Tibial artery (tissue), 4 donors: ENCODE measurements at regions not wholly inside any gene's neighbourhood (a gene's known extent, or its start where the extent isn't known, plus 50 kb on each side); places are given as distances from the start of the nearest gene placed in this dataset.
"Not testable (repeated sequence)": the region's sequence is repeated elsewhere in the genome, so short reads cannot be mapped to it uniquely, and the experiment has no call there.

Experiments used
- DNase-seq, 2 donors: peaks; one replicate each; pipeline ENCODE4 v3.0.0-alpha.2; 2019
- H3K27ac ChIP-seq, 2 donors: fragments of 200-600 bp; sonication (generic) in 1 of 2; 1 replicate in 1 of 2; 2 replicates in 1 of 2; pipeline ENCODE4 v1.5.1; 2018 to 2019; ENCODE audit warnings: mild to moderate bottlenecking in 1 of 2
- H3K27me3 ChIP-seq, 2 donors: fragments of 200-600 bp; sonication (generic) in 1 of 2; one replicate each; pipeline versions ENCODE4 v1.5.1 to v1.6.0; 2016 to 2019
- H3K36me3 ChIP-seq, 3 donors: fragments of 200-600 bp; sonication (generic) in 2 of 3; one replicate each; pipeline ENCODE4 v1.5.1; 2016 to 2019; ENCODE audit warnings: mild to moderate bottlenecking in 2 of 3
- H3K4me1 ChIP-seq, 4 donors: fragments of 200-600 bp; sonication (generic) in 2 of 4; 1 replicate in 3 of 4; 2 replicates in 1 of 4; pipeline ENCODE4 v1.5.1; 2016 to 2019
- H3K4me3 ChIP-seq, 2 donors: fragments of 200-600 bp; sonication (generic) in 1 of 2; 1 replicate in 1 of 2; 2 replicates in 1 of 2; pipeline ENCODE4 v1.5.1; 2018 to 2019; ENCODE audit warnings: mild to moderate bottlenecking in 2 of 2
- H3K9me3 ChIP-seq, 3 donors: fragments of 200-600 bp; sonication (generic) in 1 of 3; one replicate each; pipeline ENCODE4 v1.5.1; 2016 to 2019
- intact Hi-C: fragments of 100-400 bp; cut with DNase I; formaldehyde crosslinking; loops from one replicate; pipeline ENCODE4 v1.15.0; 2023; ENCODE audit warnings: low total_unique reads
- TF ChIP-seq, protein P1 (sequence below), 2 experiments: fragments of 200-600 bp in 1 of 2; fragments of 450-650 bp in 1 of 2; IDR thresholded peaks; one replicate each; pipeline ENCODE4 v1.5.1; 2017 to 2019; ENCODE audit warnings: antibody characterized with exemption in 2 of 2, mild to moderate bottlenecking in 1 of 2, moderate library complexity in 1 of 2

DNA sequence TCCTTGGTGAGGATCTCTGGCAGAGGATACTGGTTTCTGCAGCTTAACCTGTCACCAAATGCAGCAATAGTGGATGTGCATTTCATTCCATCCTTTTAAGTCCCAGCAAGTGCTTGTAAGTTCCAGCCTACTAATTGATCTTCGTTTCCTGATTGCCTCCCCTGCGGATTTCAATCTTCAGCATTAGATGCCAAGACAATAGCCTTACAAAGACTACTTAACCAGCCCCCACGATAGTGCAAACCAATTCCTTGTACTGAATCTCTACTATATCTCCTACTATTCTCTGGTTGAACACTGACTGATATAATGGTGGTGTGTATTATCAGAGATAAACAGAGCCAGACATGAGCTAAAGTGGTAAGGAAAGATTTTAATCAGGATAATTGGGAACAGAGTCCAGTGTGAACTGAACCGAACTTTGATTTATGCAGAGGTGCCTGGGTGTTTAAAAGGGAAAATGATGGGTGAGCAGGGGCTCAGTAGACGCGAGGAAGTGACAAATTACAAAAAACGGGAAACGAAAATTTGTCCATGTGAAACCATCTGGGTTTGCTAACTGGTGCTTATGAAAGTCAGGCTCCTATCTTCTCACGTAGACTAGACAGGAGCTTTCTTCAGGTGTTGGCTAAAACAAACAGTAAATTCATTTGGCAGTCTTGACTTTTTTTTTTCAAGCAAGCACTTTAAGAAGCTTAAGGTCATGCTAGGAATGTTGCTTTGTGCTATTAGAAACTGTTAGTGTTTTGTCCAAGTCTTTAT is 106.9 kb upstream of the ST8SIA4 start:
- H3K36me3 ChIP-seq = no peaks in the 10 kb centered on the region
- H3K4me1 ChIP-seq = no peaks in the 10 kb centered on the region
- H3K27ac ChIP-seq = no peak overlapping the region
- intact Hi-C loops = no loop called here
- no peak overlapping the region for H3K4me3 ChIP-seq
- H3K27me3 ChIP-seq = no peaks in the 10 kb centered on the region
- no peak for DNase-seq
- no peaks in the 10 kb centered on the region for H3K9me3 ChIP-seq
- TF ChIP-seq, protein P1, sequence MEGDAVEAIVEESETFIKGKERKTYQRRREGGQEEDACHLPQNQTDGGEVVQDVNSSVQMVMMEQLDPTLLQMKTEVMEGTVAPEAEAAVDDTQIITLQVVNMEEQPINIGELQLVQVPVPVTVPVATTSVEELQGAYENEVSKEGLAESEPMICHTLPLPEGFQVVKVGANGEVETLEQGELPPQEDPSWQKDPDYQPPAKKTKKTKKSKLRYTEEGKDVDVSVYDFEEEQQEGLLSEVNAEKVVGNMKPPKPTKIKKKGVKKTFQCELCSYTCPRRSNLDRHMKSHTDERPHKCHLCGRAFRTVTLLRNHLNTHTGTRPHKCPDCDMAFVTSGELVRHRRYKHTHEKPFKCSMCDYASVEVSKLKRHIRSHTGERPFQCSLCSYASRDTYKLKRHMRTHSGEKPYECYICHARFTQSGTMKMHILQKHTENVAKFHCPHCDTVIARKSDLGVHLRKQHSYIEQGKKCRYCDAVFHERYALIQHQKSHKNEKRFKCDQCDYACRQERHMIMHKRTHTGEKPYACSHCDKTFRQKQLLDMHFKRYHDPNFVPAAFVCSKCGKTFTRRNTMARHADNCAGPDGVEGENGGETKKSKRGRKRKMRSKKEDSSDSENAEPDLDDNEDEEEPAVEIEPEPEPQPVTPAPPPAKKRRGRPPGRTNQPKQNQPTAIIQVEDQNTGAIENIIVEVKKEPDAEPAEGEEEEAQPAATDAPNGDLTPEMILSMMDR (IDR thresholded peaks at IDR 0.05) = no peak

DNA sequence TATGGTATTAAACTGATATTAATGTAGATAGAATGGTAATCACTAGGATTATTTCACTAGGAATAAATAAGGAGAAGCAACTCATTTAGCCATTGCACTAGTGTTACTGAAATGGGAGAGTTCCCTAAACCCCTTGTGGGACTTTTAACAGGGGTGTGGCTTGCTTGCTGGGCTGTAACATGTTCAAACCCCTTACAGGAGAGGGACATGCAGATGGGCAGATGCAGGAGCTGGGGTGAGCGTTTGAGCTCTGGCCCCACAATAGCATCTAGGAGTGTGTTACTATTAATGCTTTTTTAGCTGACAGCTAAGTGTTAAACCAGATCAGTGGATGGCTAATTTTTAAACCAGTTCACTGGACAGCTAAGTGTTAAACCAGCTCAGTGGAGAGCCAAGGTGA is 89.3 kb upstream of the ST8SIA4 start:
- no peaks in the 10 kb centered on the region for H3K27me3 ChIP-seq
- TF ChIP-seq, protein P1 (IDR thresholded peaks at IDR 0.05) = no peak
- H3K9me3 ChIP-seq = peaks cover 0 to 3% (median 0%) of the 10 kb centered on the region in 3 donors
- no peak overlapping the region for H3K4me3 ChIP-seq
- no peaks in the 10 kb centered on the region for H3K4me1 ChIP-seq
- DNase-seq = no peak
- no peaks in the 10 kb centered on the region for H3K36me3 ChIP-seq
- intact Hi-C loops = no loop called here
- no peak overlapping the region for H3K27ac ChIP-seq

DNA sequence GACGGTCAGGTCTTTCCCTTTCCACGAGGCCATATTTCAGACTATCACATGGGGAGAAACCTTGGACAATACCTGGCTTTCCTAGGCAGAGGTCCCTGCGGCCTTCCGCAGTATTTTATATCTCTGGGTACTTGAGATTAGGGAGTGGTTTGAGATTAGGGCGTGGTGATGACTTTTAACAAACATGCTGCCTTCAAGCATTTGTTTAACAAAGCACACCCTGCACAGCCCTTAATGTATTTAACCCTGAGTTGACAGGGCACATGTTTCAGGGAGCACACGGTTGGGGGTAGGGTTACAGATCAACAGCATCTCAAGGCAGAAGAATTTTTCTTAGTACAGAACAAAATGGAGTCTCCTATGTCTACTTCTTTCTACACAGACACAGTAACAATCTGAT is 80.5 kb upstream of the ST8SIA4 start:
- H3K9me3 ChIP-seq, H3K27ac ChIP-seq, H3K4me3 ChIP-seq, H3K4me1 ChIP-seq, intact Hi-C loops, H3K36me3 ChIP-seq, DNase-seq, H3K27me3 ChIP-seq: not testable (repeated sequence)

DNA sequence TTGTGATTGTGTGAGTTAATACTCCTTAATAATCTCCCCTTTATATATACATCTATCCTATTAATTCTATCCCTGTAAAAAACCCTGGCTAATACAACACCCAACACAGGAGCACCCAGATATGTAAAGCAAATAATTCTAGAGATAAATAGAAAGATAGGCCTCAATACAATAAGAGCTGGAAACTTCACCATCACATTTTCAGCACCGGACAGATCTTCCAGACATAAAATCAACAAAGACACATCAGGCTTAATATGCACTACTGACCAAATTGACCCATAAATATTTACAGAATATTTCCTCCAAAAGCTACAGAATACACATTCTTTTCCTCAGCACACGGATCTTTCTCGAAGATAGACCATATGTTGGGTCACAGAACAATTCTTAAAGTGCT is 71.0 kb upstream of the ST8SIA4 start:
- intact Hi-C loops = no loop called here
- Histone ChIP-seq H3K36me3 (no peaks in the 10 kb centered on the region), H3K4me3 (no peak overlapping the region), H3K27ac (no peak overlapping the region), H3K4me1 (no peaks in the 10 kb centered on the region), H3K27me3 (no peaks in the 10 kb centered on the region), H3K9me3 (no peaks in the 10 kb centered on the region)
- no peak for DNase-seq
- TF ChIP-seq, protein P1 (IDR thresholded peaks at IDR 0.05) = no peak

DNA sequence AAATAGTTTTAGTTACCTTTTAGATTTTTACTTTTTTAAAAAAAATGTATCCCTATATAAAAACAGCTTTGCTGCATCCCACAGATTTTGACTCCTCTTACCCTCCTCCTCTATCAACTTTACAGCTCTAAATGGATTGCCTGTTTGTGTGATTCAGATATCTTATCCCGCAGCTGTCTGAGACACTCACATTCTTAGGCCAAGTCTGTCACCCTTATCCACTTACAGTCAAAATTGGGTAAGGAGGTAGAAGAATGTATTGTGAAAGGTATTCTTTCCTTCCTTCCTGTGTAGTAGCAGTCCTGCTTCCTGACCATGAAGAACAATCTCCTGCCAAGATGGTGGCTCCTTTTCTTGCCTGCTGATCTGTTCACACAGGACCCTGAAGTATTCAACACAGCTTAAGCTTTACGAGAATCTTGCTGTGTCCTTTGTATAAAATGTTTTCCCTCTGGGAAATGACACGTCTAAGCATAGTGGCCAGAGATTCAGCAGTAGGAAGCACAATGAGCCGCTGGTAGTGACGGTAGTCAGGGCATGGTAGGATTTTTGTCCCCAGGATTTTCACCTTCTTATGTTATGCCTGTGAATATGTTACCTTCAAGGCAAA is 67.7 kb upstream of the ST8SIA4 start:
- no peak overlapping the region for H3K27ac ChIP-seq
- TF ChIP-seq, protein P1 (IDR thresholded peaks at IDR 0.05) = no peak
- DNase-seq = no peak
- no peaks in the 10 kb centered on the region for H3K9me3 ChIP-seq
- no peaks in the 10 kb centered on the region for H3K36me3 ChIP-seq
- no peak overlapping the region for H3K4me3 ChIP-seq
- intact Hi-C loops = no loop called here
- no peaks in the 10 kb centered on the region for H3K4me1 ChIP-seq
- H3K27me3 ChIP-seq = no peaks in the 10 kb centered on the region

DNA sequence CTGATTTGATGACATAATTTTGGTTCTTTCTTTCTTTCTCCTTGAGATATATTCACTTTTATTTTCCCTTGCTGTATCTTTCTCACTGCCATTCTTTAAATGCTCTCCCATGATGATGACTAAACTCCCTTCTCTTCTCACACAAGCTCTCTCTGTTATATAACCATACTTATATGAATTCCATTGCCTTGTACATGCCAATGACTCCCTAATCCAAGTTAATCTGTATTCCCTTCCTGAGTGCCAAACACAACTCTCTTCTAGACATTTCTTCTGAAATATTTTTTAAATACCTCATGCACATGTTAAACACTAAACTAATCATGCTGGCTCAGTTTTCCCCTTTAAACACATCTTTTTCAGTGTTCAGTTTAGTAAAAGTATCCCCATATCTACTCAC is 62.2 kb upstream of the ST8SIA4 start:
- Histone ChIP-seq H3K27me3 (no peaks in the 10 kb centered on the region), H3K4me3 (no peak overlapping the region), H3K9me3 (no peaks in the 10 kb centered on the region), H3K36me3 (no peaks in the 10 kb centered on the region), H3K4me1 (no peaks in the 10 kb centered on the region), H3K27ac (no peak overlapping the region)
- TF ChIP-seq, protein P1 (IDR thresholded peaks at IDR 0.05) = no peak
- DNase-seq = no peak
- intact Hi-C loops = no loop called here
